HG03108 (cell line): ENCODE measurements at regions not wholly inside any gene's neighbourhood (a gene's known extent, or its start where the extent isn't known, plus 50 kb on each side); places are given as distances from the start of the nearest gene placed in this dataset.

ENCODE experiments used
- ATAC-seq: cut with Tn5 transposase; IDR thresholded peaks from one replicate; pipeline ENCODE4 v1.9.1; 2021; ENCODE audit warnings: moderate library complexity; ENCODE audit not compliant: unreplicated experiment

DNA sequence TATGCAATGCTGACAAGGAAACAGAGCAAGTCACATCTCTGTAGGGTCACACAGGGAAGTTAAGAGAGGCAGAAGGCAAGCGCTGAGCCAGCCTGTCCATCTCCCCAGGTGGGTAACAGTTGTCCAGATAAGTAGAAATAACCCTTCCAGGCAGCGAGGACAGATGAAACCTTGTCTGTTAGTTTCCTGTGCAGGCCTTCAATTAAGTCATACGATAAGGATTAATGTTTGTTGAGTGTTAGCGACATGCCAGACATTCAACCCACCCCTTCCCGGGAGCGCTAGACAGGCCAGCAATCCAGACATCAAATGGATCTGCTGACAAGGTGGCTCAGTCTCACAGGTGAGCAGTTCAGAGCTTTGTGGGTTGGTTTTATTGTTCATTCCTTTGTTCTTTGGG lies 221.5 kb upstream of the FMN2 start:
- ATAC-seq: no peak

DNA sequence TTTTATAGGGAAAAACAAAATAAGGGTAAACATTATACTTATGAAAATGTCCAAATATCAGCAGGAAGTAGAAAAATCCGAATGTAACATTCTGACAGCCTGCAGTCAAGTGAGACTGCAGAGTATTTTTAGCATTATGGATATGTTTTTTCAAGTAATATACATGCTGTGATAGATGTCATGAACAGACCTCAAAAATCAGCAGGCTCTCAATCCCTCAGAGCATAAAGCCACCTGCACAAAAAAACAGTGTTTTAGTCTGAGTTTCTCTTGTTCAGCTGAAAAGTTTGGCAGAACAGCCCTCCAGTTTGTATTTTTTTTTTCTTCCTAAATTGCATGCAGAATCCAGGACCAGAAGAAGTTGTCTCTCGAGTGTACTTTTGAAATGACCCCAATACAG lies 219.1 kb upstream of the FMN2 start:
- ATAC-seq: no peak

DNA sequence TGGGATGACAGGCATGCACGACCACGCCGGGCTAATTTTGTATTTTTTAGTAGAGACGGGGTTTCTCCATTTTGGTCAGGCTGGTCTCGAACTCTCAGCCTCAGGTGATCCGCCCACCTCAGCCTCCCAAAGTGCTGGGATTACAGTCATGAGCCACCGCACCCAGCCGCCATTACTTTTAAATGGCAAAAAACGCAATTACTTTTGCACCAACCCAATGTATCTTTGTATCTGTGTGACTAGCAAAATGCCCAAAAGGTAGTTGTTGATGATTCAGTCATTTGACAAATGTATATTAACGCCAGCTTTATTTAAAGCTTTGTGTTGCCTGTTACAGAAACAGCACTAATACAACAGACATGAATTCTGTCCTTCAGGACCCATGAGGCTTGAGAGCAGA lies 216.9 kb upstream of the FMN2 start:
- ATAC-seq: no peak

DNA sequence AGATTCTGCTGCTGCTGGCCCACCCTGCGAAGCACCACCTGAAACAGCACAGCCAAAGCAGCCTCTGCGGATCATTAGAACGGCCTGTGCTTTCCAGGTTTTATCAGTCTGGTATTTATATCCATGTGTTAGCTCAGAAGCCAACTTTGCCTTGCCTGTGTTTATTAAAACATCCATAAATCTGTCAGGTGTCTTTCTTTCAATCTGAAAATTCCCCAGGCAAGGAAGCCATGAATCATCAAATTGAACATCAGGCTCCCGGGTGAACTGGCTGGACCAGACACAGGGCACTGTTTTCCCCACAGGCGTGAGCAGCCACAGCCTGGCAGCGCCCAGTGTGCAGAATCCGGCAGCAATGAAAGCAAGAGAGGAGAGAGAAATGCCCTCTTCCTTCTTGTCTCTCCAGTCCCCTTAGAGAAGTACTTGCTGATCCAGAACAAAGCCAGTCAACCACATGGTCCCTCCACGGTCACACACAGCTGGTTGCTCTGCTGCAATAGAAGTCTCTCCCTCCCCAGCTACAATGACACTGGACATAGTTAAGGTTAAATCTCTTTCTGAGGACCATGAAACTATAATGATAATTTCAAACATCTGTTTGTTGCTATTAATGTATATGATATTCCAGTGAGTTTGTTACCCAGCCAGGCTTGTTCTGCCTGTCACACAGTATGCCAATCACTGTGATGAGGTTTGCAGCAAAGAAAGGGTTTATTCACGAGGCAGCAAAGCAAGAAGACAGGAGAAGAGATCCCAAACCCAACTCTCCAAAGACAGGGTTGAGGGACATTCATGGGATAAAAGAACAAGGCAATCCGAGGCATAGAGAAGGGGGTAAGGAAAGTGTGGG lies 212.1 kb upstream of the FMN2 start:
- no peak for ATAC-seq

DNA sequence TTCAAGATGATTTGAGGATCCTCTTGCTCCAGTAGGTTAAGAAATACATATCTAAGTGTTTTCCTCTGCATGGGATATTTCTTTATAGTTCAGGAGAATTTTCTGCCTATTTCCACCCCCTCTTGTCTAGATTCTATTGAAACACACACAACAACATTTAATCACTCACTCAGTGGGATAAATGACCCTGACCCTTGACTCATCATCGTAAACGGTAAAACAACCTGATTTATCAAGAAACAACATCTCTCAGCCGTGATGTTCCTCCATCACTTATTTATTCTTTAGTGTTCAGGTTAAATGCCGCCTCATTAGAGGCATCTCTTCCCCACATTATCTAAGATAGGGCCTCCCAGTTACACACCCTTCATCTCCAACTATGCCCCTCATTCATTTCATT lies 208.7 kb upstream of the FMN2 start:
- ATAC-seq: no peak

DNA sequence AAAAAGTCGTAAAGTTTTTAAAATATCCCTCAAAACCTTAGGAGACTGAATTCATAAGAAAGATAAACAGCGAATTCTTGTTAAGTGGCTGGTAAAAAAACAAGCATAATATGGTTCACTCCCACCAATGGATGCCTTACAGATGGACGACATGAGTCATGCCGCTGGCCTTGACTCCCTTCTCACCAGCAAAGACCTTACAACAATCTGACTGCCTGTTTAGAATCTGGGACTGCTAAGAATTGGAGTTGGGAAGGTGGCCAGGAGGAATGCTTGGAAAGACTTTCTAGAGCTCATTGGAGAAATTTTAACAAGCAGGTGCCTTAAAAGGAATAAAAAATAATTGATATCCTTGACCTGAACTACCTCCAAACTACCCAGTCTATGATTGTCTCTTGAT lies 206.9 kb upstream of the FMN2 start:
- no peak for ATAC-seq

DNA sequence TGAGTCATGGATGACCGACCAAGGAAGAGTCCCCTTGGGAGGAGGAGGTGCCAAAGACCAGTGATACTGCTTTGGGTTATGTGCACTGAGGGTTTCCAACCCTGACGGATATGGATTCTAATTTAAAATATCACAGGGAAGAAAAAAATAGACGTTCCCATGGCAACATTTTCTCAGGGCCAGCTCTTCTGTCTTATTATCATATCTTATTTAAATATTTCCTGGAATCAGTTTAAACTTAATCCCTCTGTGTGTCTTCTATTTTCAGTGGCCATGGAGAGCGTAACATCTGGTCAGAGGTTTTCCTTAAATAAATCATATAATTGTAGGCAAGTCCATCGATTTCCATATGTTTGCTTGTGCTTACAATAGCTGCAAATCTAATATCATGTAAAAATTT lies 205.4 kb upstream of the FMN2 start:
- no peak for ATAC-seq

DNA sequence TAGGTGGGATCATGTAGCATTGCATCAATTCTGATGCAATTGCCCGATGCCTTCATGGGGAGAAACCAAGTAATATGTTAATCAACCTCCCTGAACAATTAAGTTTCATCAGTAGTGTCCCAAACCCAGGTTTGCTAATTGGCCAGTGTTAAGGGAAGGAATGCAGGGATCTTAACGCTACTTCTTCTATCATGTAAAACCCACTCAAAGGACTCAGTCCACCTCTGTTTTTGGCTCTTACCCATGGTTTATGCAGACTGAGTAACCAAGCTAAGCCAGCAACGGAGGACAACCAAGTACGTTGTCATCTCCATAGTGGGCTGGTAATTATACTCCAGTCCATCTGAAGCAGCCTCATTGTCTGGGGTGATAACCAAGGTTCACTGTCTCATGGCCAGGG lies 203.0 kb upstream of the FMN2 start:
- ATAC-seq: no peak

DNA sequence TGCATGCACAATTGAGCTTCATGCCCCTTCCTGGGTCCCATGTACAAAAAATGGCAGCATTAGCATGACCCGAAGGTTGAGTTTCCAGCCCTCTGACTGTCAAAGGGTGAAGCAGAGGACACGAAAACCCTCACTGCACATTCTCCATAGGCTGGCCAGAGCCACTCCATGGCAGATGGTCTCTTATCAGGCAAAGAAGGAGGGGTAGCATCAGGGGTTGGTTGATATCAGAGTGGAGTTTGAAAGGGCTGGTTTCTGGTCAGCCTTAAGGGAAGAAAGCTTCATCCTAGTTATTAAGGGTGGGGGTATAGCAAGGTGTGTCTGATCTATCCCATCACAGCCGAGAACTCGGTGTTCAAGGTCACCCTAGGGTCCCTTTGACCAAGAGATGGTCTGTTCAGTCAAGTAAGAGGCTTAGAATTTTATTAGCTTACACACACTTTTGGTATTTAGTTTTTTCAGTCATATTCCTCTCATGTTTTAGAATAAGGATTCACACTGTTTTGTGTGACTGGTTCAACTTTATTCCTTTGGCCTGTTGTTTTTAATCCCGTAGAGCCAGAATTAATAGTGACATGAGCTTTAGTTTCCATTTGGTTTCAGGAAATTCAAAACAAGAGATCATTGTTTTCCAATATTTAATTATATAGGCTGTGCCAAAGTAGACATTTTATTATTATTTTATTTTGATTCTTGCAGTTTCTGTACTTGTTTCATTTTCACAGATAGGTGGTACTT lies 199.9 kb upstream of the FMN2 start:
- ATAC-seq: no peak

DNA sequence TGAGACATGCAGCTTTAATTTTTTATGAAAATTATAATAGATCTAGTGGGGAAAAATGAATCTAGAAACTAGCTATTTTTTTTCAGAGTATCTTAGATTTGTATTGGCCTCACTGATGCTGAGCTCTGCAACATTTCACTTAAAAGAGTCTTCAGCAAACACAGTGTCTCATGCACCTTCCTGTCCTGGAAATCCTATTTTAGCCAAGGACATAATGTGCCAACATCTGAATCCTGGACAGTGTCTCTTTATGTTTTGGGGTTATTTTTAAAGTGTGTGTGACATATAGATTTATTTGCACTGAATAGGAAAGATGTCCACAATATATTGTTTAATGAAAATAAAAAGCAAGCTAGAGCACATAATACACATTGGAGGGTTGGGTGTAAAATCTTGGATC lies 199.1 kb upstream of the FMN2 start:
- ATAC-seq: no peak

DNA sequence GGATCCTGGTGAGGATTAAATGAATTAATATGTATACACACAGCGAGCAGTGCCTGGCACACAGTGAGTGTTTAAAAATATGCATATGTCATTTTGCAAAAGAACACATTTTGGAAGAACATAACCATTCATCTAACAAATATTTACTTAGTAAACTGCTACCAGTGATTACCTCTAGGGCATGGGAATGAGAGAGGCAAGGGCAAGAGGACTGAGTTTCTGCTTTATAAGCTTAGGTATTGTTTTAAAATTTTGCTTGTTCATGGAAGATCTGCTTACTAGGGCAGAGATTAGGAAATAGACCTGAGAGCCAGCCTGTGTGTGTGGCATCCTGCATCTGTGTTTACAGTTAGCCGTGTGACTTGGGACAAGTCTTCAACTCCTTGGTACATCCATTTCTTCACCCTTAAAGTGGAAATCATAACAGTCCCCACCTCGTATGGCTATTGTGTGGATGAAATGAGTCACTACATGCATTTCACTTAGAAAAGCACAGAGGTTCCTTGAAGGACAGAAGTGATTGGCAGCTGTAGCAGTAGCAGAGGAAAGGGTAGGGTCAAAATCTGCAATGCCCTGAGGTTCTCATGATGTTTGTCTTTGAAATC lies 198.5 kb upstream of the FMN2 start:
- no peak for ATAC-seq

DNA sequence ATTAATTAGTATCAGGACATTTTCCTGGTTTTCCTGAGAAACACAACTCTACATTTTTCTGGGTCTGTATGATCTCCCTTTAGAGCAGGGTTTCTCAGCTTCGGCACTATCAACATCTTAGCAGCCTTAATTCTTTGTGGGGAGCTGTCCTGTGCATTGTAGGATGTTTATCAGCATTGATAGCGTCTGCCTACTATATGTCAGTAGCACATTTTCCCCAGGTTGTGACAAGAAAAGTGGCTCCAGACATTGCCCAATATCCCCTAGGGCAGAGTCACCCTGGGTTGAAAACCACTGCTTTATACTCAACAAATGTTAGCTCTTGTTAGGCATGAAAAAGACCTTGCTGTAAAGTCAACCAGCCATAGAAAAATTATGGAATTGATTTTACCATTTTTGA lies 195.1 kb upstream of the FMN2 start:
- ATAC-seq: no peak

DNA sequence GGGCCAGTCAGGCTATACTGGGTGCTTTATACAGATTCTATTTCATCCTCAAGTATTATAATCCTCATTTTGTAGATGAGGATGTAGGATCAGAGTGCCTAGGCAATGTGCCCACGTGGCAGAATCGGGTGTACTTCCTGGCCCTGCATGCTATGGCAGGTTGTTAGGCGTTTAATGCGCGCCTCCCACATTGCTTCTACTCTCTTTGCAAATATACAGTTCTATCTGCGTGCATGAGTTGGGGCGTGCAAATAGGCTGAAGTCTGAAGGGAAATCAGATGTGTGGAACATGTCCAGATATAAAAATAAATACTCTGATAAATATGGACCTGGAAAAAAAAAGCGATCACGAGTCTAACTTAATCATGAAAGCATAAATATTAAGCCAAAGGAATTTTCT lies 194.7 kb upstream of the FMN2 start:
- no peak for ATAC-seq

DNA sequence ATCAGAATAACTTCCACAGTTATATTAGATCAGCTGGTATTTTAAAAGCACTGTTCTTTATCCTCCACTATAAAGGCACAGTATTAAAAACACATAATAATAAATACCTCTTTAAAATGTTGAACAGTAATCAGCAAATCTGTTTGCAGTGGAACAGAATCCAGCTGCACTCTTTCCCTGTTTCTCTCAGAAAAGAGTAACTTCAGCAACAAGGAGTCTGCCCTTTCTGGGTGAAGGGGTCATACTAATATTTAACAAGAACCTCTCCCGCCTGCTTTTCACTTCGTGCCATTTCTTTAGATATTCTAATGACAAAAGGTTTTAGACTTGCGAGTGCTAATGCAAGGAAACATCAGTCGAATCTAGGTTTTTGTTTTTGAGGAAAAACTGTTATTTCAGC lies 194.2 kb upstream of the FMN2 start:
- no peak for ATAC-seq

DNA sequence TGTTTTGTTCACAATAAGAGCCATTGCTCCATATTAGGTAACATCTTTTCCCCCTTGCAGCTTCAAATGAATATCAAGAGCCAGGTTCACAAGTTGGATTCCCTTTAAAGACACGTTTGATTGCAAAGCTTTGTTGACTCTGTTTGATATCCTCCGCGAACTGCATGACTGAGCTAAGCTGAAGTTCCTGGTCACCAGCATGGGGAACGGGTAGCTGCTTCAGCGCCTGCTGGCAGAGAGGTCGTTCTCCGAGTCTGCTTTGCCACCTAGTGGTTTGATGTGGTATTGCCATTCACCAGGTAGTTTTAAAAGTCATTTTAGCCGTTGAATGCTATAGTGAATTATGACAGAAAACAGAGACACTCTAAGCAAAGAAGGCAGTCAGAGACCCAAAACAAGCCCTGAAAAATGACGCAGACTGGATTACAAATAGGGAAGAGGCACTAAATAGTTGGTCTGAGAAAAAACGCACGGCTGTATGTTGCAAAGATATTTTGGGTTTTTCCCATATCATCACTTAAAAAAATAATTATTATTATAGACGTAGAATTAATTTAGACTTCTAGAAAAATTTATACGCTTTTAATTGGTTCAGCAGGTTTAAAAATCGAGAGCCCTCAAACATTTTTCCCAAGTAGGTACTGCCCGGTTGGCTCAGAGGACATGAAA lies 193.5 kb upstream of the FMN2 start:
- peak; percentile 87 for ATAC-seq

DNA sequence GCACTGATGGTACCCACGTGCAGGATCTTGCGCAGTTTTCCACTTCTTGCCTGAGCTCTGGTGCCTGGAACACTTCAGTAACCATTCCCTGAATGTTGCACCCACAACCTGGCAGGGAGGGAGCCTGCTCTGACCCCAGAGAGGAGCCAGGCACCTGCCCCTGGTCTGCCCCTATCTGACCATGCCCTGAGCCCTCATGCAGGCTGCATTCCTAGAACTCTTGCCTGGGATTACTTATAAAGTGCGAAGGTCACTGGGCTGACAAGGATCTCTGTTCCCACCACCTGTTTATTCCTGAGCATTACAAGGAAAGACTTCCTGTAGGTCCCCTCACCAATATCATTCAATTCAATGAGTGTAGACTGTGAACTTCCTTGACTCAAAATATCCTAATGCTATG lies 191.9 kb upstream of the FMN2 start:
- no peak for ATAC-seq

DNA sequence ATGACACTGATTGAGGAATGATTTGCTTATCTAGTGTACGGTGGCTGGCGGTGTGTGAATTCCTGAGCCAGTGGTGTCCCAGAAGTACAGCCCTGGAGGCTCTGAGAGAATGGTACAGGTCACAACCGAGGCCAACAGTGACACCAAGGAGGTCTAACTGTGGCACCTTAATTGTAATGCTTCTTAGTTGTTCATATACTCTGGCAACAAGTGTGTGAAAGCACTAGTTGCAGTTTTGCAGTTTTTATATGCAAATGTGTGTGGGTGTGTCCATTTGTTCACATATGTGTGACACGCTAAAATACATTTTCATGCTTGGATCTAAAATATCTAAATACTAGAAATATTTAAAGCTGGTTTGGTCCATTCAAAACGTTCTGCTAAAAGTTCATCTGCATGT lies 185.3 kb upstream of the FMN2 start:
- no peak for ATAC-seq

DNA sequence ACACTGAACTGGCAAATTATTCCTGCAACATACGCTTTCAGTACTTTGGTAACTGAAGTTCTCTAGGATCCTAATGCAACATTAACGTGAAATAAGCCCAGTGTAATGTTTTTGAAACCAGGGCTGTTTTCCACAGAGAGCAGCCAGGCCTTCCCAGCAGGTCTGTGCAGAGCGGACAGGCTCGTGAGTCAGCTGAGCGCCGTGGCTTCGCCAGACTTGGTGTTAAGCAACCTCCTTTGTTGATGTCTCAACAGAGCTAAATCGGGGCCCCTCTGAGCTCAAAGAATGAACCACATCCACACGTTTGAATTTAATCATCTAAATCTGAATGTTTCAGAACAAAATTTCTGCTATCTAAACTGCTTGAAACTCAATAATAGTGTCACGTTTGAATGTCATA lies 181.8 kb upstream of the FMN2 start:
- ATAC-seq: no peak

DNA sequence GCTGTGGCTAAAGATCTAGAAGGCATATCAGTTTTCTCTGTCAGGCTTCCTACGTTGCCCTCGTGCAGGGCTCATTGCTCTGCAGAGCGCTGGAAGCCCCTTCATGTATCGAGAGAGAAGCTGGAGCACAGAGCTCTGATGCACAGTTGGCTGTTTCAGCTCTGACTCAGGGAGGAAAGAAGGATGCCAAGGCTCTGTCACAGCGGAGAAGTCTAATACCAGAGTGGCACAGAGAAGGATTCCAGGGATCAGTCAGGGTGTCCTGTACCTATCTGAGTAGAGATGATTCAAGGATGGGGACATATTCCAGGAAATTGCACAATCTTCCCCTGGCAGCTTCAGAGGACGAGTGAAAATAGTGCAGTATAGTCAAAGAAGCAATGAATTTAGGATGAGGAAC lies 179.2 kb upstream of the FMN2 start:
- no peak for ATAC-seq

DNA sequence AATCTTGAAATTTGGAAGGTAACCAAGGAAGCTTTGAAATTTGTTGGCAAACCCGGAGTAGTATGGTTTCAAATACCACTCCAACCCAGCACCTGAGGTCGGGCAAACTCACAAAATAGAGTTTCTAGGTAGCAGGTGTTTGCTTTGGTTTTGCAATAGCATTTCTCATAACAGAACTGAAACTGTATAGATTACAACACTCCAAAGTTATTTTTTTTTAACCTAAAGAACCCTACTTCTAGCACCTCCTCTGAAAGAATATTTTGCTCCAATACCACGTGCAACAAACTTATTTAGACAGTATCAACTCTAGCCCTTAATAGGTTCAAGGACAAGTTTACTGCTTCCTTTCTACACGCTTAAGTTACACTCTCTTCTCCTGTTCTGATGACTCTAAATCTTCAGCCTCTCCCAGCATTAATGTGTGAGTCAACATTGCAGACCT lies 178.5 kb upstream of the FMN2 start:
- no peak for ATAC-seq

DNA sequence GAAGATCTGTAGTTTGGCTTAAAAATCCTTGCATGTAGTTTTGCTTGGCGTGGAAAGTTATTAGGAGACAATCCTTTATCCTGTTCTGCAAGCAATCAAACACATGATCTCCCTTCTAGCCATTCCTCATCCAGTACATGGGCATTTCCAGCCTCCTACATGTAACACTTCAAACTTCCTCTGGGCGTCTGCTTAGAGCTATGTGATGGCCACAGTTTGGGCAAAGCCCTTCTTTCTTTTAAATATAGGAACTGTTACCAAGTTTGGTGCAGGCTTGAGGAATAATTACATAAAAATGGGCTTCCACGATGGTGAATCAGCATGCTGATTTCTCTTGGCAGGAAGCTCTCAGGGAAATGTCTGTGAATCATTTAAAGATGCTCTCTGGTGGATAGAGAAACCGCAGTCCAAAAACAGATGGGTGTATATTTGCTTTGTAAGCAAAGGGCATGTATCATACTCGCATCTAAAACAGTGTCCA lies 176.9 kb upstream of the FMN2 start:
- no peak for ATAC-seq
